Peyer's patch (tissue), 4 donors: ENCODE measurements at regions not wholly inside any gene's neighbourhood (a gene's known extent, or its start where the extent isn't known, plus 50 kb on each side); places are given as distances from the start of the nearest gene placed in this dataset.

Experiments
- POLR2A ChIP-seq, 2 donors: fragments of 450-650 bp; IDR thresholded peaks; one replicate each; pipeline ENCODE4 v1.5.1; 2017; ENCODE audit warnings: antibody characterized with exemption in 2 of 2, mild to moderate bottlenecking in 2 of 2, moderate library complexity in 2 of 2
- TF ChIP-seq, protein P1 (sequence below), 6 experiments: fragments of 450-650 bp in 4 of 6; fragments of 200-600 bp in 2 of 6; sonication (generic) in 1 of 6; IDR thresholded peaks; one replicate each; pipeline ENCODE4 v1.5.1; 2017 to 2019; ENCODE audit warnings: antibody characterized with exemption in 6 of 6, mild to moderate bottlenecking in 3 of 6, moderate library complexity in 1 of 6

DNA sequence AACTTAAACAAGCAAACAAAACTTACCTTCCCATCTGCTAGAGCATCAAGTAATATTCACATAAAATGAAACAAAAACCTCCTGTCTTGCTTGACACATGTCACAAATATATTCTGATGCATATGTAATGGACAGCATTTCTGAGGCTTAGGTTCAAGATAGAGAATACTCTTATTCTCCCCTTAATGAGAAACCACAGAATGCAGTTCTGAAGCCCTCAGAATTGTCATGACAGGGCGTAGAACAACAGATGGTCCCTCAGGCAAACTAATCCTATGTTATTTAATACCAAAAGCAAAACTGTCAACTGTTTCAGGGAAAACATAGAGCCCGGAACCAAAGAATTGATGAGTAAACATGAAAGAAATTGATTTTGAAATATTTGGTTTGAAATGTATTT lies 229.9 kb upstream of the RIOK2 start:
- no peak for TF ChIP-seq POLR2A (IDR thresholded peaks at IDR 0.05)
- TF ChIP-seq, protein P1, sequence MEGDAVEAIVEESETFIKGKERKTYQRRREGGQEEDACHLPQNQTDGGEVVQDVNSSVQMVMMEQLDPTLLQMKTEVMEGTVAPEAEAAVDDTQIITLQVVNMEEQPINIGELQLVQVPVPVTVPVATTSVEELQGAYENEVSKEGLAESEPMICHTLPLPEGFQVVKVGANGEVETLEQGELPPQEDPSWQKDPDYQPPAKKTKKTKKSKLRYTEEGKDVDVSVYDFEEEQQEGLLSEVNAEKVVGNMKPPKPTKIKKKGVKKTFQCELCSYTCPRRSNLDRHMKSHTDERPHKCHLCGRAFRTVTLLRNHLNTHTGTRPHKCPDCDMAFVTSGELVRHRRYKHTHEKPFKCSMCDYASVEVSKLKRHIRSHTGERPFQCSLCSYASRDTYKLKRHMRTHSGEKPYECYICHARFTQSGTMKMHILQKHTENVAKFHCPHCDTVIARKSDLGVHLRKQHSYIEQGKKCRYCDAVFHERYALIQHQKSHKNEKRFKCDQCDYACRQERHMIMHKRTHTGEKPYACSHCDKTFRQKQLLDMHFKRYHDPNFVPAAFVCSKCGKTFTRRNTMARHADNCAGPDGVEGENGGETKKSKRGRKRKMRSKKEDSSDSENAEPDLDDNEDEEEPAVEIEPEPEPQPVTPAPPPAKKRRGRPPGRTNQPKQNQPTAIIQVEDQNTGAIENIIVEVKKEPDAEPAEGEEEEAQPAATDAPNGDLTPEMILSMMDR (IDR thresholded peaks at IDR 0.05) = no peak
